ENCODE measurements at regions not wholly inside any gene's neighbourhood (a gene's known extent, or its start where the extent isn't known, plus 50 kb on each side); places are given as distances from the start of the nearest gene placed in this dataset.
A peak's percentile ranks its signal among the peaks of the same experiment; 100 is the strongest.

DNA sequence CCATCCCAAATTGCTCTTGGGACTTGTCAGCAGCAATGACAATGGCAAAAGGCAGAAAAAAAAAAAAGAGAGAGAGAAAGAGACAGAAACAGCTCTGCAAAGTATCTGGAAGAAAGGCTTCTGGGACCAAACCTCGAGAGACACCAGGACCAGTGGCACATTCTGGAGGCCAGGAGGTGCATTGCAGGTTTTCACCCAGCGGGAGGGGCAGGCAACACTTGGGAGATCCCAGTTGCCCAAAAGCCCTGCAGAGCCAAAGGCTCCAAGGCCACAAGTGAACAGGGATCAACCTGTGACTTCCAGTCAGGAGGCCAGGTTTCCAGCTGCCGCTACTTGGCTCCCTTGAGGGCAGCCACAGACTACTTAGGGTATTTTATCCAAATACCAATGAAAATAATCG, 110.8 kb upstream of the CDH5 start:
- H3K27me3 ChIP-seq (ENCODE audit: insufficient read depth, low read length) = no peaks in the 10 kb centered on the region
- Mint-ChIP-seq H3K4me1 (ENCODE audit: low read depth, unreplicated experiment) (peaks cover 8% of the 10 kb centered on the region), H3K27me3 (ENCODE audit: low read depth, unreplicated experiment) (peaks cover 30% of the 10 kb centered on the region), H3K4me3 (ENCODE audit: unreplicated experiment) (no peak overlapping the region), H3K27ac (ENCODE audit: unreplicated experiment) (no peak overlapping the region), H3K36me3 (ENCODE audit: low read depth, unreplicated experiment) (no peaks in the 10 kb centered on the region), H3K9me3 (ENCODE audit: unreplicated experiment) (peaks cover 5% of the 10 kb centered on the region)
- DNase-seq (ENCODE audit: low read depth) (no peak), FAIRE-seq (no peak)
- H3K9me3 ChIP-seq (ENCODE audit: insufficient read depth, low read depth, low read length) = no peaks in the 10 kb centered on the region
- H3K9ac ChIP-seq (ENCODE audit: low read length) = no peak overlapping the region
- H3K4me1 ChIP-seq (ENCODE audit: insufficient read depth, low read length) = peaks cover 8% of the 10 kb centered on the region
- H3K27ac ChIP-seq (ENCODE audit: low read depth, low read length) = no peak overlapping the region
- H3K36me3 ChIP-seq (ENCODE audit: insufficient read depth, low read length) = no peaks in the 10 kb centered on the region
- TF ChIP-seq, protein P1, sequence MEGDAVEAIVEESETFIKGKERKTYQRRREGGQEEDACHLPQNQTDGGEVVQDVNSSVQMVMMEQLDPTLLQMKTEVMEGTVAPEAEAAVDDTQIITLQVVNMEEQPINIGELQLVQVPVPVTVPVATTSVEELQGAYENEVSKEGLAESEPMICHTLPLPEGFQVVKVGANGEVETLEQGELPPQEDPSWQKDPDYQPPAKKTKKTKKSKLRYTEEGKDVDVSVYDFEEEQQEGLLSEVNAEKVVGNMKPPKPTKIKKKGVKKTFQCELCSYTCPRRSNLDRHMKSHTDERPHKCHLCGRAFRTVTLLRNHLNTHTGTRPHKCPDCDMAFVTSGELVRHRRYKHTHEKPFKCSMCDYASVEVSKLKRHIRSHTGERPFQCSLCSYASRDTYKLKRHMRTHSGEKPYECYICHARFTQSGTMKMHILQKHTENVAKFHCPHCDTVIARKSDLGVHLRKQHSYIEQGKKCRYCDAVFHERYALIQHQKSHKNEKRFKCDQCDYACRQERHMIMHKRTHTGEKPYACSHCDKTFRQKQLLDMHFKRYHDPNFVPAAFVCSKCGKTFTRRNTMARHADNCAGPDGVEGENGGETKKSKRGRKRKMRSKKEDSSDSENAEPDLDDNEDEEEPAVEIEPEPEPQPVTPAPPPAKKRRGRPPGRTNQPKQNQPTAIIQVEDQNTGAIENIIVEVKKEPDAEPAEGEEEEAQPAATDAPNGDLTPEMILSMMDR (IDR thresholded peaks at IDR 0.05; ENCODE audit: insufficient read depth, low read depth, low read length) = no peak
- TF ChIP-seq EZH2 (IDR thresholded peaks at IDR 0.05; ENCODE audit: insufficient read depth, low read length) = no peak
- H3K79me2 ChIP-seq (ENCODE audit: insufficient read depth, low read length) = no peaks in the 10 kb centered on the region
- no peak overlapping the region for H2AFZ ChIP-seq (ENCODE audit: low read depth, low read length)
- no peak overlapping the region for H3K4me3 ChIP-seq (ENCODE audit: insufficient read depth, low read depth, low read length)
- H3K4me2 ChIP-seq (ENCODE audit: low read length) = no peak overlapping the region
- no peaks in the 10 kb centered on the region for H4K20me1 ChIP-seq (ENCODE audit: insufficient read depth, low read length)

DNA sequence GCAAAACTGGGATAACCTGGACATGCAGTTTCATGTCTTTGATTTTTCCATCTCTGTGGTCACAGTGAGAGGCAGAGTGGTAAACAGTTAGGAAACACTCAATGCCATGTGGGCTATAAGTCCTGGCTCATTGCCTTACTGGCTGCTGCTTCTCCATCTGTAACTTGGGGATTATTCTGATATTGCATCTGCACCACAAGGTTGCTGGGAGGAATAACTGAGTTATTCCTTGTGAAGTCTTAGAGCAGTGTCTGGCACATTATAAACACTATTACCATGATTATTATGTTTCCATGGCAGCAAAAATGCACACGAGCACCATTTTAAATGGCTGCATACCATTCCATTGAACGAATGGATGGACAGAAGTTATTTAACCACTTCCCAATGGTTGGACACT, 111.7 kb upstream of the CDH5 start:
- no peak overlapping the region for H3K27ac ChIP-seq (ENCODE audit: low read depth, low read length)
- FAIRE-seq (no peak), DNase-seq (ENCODE audit: low read depth) (peak; percentile 68)
- no peaks in the 10 kb centered on the region for H3K27me3 ChIP-seq (ENCODE audit: insufficient read depth, low read length)
- H3K9ac ChIP-seq (ENCODE audit: low read length) = no peak overlapping the region
- H3K27ac Mint-ChIP-seq (ENCODE audit: unreplicated experiment) = no peak overlapping the region
- H3K27me3 Mint-ChIP-seq (ENCODE audit: low read depth, unreplicated experiment) = peaks cover 26% of the 10 kb centered on the region
- no peaks in the 10 kb centered on the region for H4K20me1 ChIP-seq (ENCODE audit: insufficient read depth, low read length)
- peaks cover 11% of the 10 kb centered on the region for H3K4me1 Mint-ChIP-seq (ENCODE audit: low read depth, unreplicated experiment)
- H3K9me3 Mint-ChIP-seq (ENCODE audit: unreplicated experiment) = peaks cover 3% of the 10 kb centered on the region
- no peak overlapping the region for H3K4me3 Mint-ChIP-seq (ENCODE audit: unreplicated experiment)
- H2AFZ ChIP-seq (ENCODE audit: low read depth, low read length) = no peak overlapping the region
- H3K79me2 ChIP-seq (ENCODE audit: insufficient read depth, low read length) = no peaks in the 10 kb centered on the region
- no peaks in the 10 kb centered on the region for H3K36me3 Mint-ChIP-seq (ENCODE audit: low read depth, unreplicated experiment)
- H3K4me1 ChIP-seq (ENCODE audit: insufficient read depth, low read length) = peaks cover 11% of the 10 kb centered on the region
- no peak overlapping the region for H3K4me3 ChIP-seq (ENCODE audit: insufficient read depth, low read depth, low read length)
- TF ChIP-seq, protein P1 (IDR thresholded peaks at IDR 0.05; ENCODE audit: insufficient read depth, low read depth, low read length) = no peak
- H3K36me3 ChIP-seq (ENCODE audit: insufficient read depth, low read length) = no peaks in the 10 kb centered on the region
- no peaks in the 10 kb centered on the region for H3K9me3 ChIP-seq (ENCODE audit: insufficient read depth, low read depth, low read length)
- H3K4me2 ChIP-seq (ENCODE audit: low read length) = no peak overlapping the region

DNA sequence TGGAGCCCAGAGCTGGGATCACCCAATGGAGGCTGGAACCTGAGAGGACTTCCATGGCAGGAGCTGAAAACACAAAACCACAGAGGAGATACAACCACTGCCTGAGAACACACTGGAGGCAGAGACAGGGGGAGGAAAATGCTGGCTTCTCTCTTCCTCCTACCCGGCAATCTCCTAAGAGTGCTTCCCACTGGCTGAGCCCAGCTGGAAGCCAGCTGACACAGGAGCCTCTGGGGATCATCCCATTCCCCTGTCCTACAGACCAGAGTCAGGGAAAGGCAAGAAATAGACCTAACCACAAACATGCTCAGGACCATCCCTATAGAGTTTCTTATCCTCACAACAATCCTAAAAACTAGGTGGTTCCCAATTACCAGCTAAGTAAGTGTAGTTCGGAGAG, 112.4 kb upstream of the CDH5 start:
- TF ChIP-seq, protein P1 (IDR thresholded peaks at IDR 0.05; ENCODE audit: insufficient read depth, low read depth, low read length) = no peak
- no peak for TF ChIP-seq EZH2 (IDR thresholded peaks at IDR 0.05; ENCODE audit: insufficient read depth, low read length)
- no peak for FAIRE-seq
- Histone ChIP-seq H3K9ac (ENCODE audit: low read length) (no peak overlapping the region), H3K4me1 (ENCODE audit: insufficient read depth, low read length) (peaks cover 11% of the 10 kb centered on the region), H3K9me3 (ENCODE audit: insufficient read depth, low read depth, low read length) (no peaks in the 10 kb centered on the region), H3K36me3 (ENCODE audit: insufficient read depth, low read length) (no peaks in the 10 kb centered on the region), H3K79me2 (ENCODE audit: insufficient read depth, low read length) (no peaks in the 10 kb centered on the region), H3K4me2 (ENCODE audit: low read length) (no peak overlapping the region), H2AFZ (ENCODE audit: low read depth, low read length) (no peak overlapping the region), H3K27ac (ENCODE audit: low read depth, low read length) (no peak overlapping the region), H4K20me1 (ENCODE audit: insufficient read depth, low read length) (no peaks in the 10 kb centered on the region), H3K4me3 (ENCODE audit: insufficient read depth, low read depth, low read length) (no peak overlapping the region), H3K27me3 (ENCODE audit: insufficient read depth, low read length) (no peaks in the 10 kb centered on the region)
- H3K36me3 Mint-ChIP-seq (ENCODE audit: low read depth, unreplicated experiment) = no peaks in the 10 kb centered on the region
- no peak overlapping the region for H3K4me3 Mint-ChIP-seq (ENCODE audit: unreplicated experiment)
- H3K27ac Mint-ChIP-seq (ENCODE audit: unreplicated experiment) = peak overlapping the region; percentile 41
- DNase-seq (ENCODE audit: low read depth) = no peak
- peaks cover 3% of the 10 kb centered on the region for H3K9me3 Mint-ChIP-seq (ENCODE audit: unreplicated experiment)
- peaks cover 26% of the 10 kb centered on the region for H3K27me3 Mint-ChIP-seq (ENCODE audit: low read depth, unreplicated experiment)
- H3K4me1 Mint-ChIP-seq (ENCODE audit: low read depth, unreplicated experiment) = peaks cover 11% of the 10 kb centered on the region
